ENCODE measurements at regions not wholly inside any gene's neighbourhood (a gene's known extent, or its start where the extent isn't known, plus 50 kb on each side); places are given as distances from the start of the nearest gene placed in this dataset.

GRCh38 chr7:13093160-13093559 is 405.7 kb downstream of the ARL4A start:
- intact Hi-C loops (cut with DNase I) = no loop called here
- ATAC-seq (no peak), DNase-seq (no peak)
- H3K9me3 ChIP-seq = no peaks in the 10 kb centered on the region
- TF ChIP-seq, protein P1, sequence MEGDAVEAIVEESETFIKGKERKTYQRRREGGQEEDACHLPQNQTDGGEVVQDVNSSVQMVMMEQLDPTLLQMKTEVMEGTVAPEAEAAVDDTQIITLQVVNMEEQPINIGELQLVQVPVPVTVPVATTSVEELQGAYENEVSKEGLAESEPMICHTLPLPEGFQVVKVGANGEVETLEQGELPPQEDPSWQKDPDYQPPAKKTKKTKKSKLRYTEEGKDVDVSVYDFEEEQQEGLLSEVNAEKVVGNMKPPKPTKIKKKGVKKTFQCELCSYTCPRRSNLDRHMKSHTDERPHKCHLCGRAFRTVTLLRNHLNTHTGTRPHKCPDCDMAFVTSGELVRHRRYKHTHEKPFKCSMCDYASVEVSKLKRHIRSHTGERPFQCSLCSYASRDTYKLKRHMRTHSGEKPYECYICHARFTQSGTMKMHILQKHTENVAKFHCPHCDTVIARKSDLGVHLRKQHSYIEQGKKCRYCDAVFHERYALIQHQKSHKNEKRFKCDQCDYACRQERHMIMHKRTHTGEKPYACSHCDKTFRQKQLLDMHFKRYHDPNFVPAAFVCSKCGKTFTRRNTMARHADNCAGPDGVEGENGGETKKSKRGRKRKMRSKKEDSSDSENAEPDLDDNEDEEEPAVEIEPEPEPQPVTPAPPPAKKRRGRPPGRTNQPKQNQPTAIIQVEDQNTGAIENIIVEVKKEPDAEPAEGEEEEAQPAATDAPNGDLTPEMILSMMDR (IDR thresholded peaks at IDR 0.05) = no peak
- H3K4me1 ChIP-seq = no peaks in the 10 kb centered on the region
- H3K27ac ChIP-seq = no peak overlapping the region
- 34 to 38% (median 36%) methylated on average over 1 of the region's 1 CpG for WGBS, 3 donors
- H3K36me3 ChIP-seq (ENCODE audit: insufficient read depth in 1 of 2, low read depth in 1 of 2) = no peaks in the 10 kb centered on the region
- H3K27me3 ChIP-seq (ENCODE audit: insufficient read depth in 3 of 3, low read length in 2 of 3) = no peaks in the 10 kb centered on the region
- H3K4me3 ChIP-seq = no peak overlapping the region

DNA sequence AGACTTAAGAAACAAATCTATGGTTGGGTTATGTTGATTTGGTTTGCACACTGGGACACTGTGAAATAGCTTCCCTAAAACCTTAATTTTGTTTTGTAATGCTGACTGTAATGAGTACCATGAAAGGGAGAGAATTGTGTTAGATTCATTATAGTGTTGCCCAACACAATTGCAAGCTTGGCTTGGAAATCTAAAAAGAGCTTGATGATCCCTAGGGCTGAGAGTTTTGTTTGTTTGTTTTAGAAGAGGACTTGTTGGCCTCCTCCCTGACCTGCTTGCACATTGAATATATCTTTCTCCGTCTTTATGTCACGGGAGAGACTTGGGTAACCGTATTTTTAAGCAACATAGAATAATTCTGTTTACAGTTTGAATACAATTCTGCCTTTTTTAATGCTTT is 410.1 kb downstream of the ARL4A start:
- H3K4me3 ChIP-seq = no peak overlapping the region
- WGBS, 3 donors = 72 to 84% (median 74%) methylated on average over 3 of the region's 3 CpGs

GRCh38 chr7:13098161-13098560 is 410.7 kb downstream of the ARL4A start:
- WGBS, 3 donors = 82 to 92% (median 85%) methylated on average over 4 of the region's 4 CpGs
- ATAC-seq = no peak
- TF ChIP-seq, protein P1 (IDR thresholded peaks at IDR 0.05) = no peak
- intact Hi-C loops (cut with DNase I) = no loop called here
- H3K36me3 ChIP-seq (ENCODE audit: insufficient read depth in 1 of 2, low read depth in 1 of 2) = no peaks in the 10 kb centered on the region
- H3K4me1 ChIP-seq = no peaks in the 10 kb centered on the region
- no peak overlapping the region for H3K4me3 ChIP-seq
- H3K9me3 ChIP-seq = no peaks in the 10 kb centered on the region
- no peak for DNase-seq
- no peak overlapping the region for H3K27ac ChIP-seq
- H3K27me3 ChIP-seq (ENCODE audit: insufficient read depth in 3 of 3, low read length in 2 of 3) = no peaks in the 10 kb centered on the region

More for the DNA sequence above, 410.1 kb downstream of the ARL4A start:
- H3K27me3 ChIP-seq (ENCODE audit: insufficient read depth in 3 of 3, low read length in 2 of 3) = no peaks in the 10 kb centered on the region
- no peak for ATAC-seq
- H3K9me3 ChIP-seq = no peaks in the 10 kb centered on the region
- TF ChIP-seq, protein P1 (IDR thresholded peaks at IDR 0.05) = no peak
- no peak for DNase-seq
- H3K27ac ChIP-seq = no peak overlapping the region
- no peaks in the 10 kb centered on the region for H3K36me3 ChIP-seq (ENCODE audit: insufficient read depth in 1 of 2, low read depth in 1 of 2)
- intact Hi-C loops (cut with DNase I) = no loop called here
- no peaks in the 10 kb centered on the region for H3K4me1 ChIP-seq

DNA sequence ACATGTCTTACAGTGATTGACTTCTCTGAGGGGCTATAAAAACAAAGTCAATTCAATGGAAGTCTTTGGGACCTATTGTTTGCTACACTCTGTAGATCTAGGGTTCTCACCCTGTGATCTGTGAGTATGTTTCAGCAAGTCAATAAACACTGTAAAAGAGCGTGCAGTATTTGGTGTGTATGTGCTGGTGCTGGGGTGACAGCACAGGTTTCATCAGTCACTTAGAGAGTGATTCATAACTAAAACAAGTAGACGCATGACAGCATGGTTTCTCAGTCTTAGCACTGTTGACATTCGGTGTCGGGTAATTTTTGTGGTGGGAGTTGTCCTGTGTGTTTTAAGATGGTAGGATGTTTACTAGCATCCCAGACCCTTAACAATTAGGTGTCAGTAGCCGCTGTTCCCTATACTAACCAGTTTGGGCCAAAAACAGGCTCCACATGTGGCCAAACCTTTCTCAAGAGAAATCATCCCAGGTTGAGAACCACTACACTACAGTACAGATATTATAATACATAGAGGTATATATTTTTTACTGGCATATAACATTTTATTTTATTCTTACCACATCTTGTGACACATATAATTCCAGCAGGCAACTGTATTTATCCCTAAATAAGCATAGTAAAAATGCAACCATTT is 411.8 kb downstream of the ARL4A start:
- ATAC-seq = no peak
- TF ChIP-seq, protein P1 (IDR thresholded peaks at IDR 0.05) = no peak

GRCh38 chr7:13104128-13104527 is 416.7 kb downstream of the ARL4A start:
- no peak overlapping the region for H3K4me3 ChIP-seq
- intact Hi-C loops (cut with DNase I) = no loop called here
- DNase-seq (no peak), ATAC-seq (no peak)
- H3K9me3 ChIP-seq = no peaks in the 10 kb centered on the region
- no peaks in the 10 kb centered on the region for H3K27me3 ChIP-seq (ENCODE audit: insufficient read depth in 3 of 3, low read length in 2 of 3)
- no peak overlapping the region for H3K27ac ChIP-seq
- H3K4me1 ChIP-seq = no peaks in the 10 kb centered on the region
- TF ChIP-seq, protein P1 (IDR thresholded peaks at IDR 0.05) = no peak
- 73 to 86% (median 81%) methylated on average over 1 of the region's 1 CpG for WGBS, 3 donors
- H3K36me3 ChIP-seq (ENCODE audit: insufficient read depth in 1 of 2, low read depth in 1 of 2) = no peaks in the 10 kb centered on the region

More for the DNA sequence above, 411.8 kb downstream of the ARL4A start:
- 80 to 85% (median 82%) methylated on average over 5 of the region's 5 CpGs for WGBS, 3 donors
- Histone ChIP-seq H3K4me3 (no peak overlapping the region), H3K27ac (no peak overlapping the region), H3K36me3 (ENCODE audit: insufficient read depth in 1 of 2, low read depth in 1 of 2) (no peaks in the 10 kb centered on the region), H3K9me3 (no peaks in the 10 kb centered on the region), H3K27me3 (ENCODE audit: insufficient read depth in 3 of 3, low read length in 2 of 3) (no peaks in the 10 kb centered on the region), H3K4me1 (no peaks in the 10 kb centered on the region)
- intact Hi-C loops (cut with DNase I) = no loop called here
- no peak for DNase-seq

Measured in psoas muscle (tissue), 7 donors.